A673 (cell line): ENCODE measurements at regions not wholly inside any gene's neighbourhood (a gene's known extent, or its start where the extent isn't known, plus 50 kb on each side); places are given as distances from the start of the nearest gene placed in this dataset.

Experiments used
- BruUV-seq: library from RNA; stranded (reverse); fragments of 400-500 nt; replicated peaks from 2 replicates; lab custom pipeline; 2021; lab: Mats Ljungman, UMichigan
- CTCF ChIA-PET: fragments of 300-600 bp; sonication (Branson Sonifier 250); formaldehyde crosslinking; loops from one replicate; lab custom pipeline; 2022; ENCODE audit warnings: antibody characterized with exemption; lab: Charles Lee
- POLR2A ChIA-PET: fragments of 300-600 bp; sonication (Branson Sonifier 250); formaldehyde crosslinking; loops from one replicate; lab custom pipeline; 2022; ENCODE audit warnings: antibody characterized with exemption; ENCODE audit not compliant: low non-redundant PET; lab: Charles Lee
- DNase-seq: peaks from one replicate; pipeline ENCODE4 v3.0.0-alpha.2; 2015; ENCODE audit warnings: low spot score
- H3K27ac ChIP-seq: fragments of 200-600 bp; sonication (generic); 2 replicates; pipeline ENCODE4 v1.5.1; 2016; ENCODE audit warnings: mixed run types, low read depth, mild to moderate bottlenecking, mixed read lengths, antibody characterized with exemption, low read length; ENCODE audit not compliant: poor library complexity, severe bottlenecking
- H3K27me3 ChIP-seq: fragments of 200-600 bp; sonication (generic); replicated peaks from 2 replicates; pipeline ENCODE4 v1.6.1; 2017; ENCODE audit warnings: mixed run types, low read depth, mild to moderate bottlenecking, mixed read lengths, antibody characterized with exemption, low read length; ENCODE audit not compliant: insufficient read depth, poor library complexity
- H3K36me3 ChIP-seq: fragments of 200-600 bp; sonication (generic); 2 replicates; pipeline ENCODE4 v1.6.1; 2016; ENCODE audit warnings: mixed run types, mild to moderate bottlenecking, mixed read lengths, antibody characterized with exemption, low read length; ENCODE audit not compliant: insufficient read depth, poor library complexity, severe bottlenecking
- H3K4me1 ChIP-seq: fragments of 200-600 bp; sonication (generic); 2 replicates; pipeline ENCODE4 v1.6.1; 2017; ENCODE audit warnings: mixed run types, mild to moderate bottlenecking, mixed read lengths, antibody characterized with exemption, low read length; ENCODE audit not compliant: insufficient read depth, poor library complexity, severe bottlenecking
- H3K4me3 ChIP-seq: fragments of 200-600 bp; sonication (generic); 2 replicates; pipeline ENCODE4 v1.5.1; 2016; ENCODE audit warnings: low read depth, mixed run types, mild to moderate bottlenecking, mixed read lengths, low read length; ENCODE audit not compliant: poor library complexity, severe bottlenecking
- H3K9me3 ChIP-seq: fragments of 200-600 bp; sonication (generic); 2 replicates; pipeline ENCODE4 v1.6.1; 2016; ENCODE audit warnings: mixed run types, low read depth, mild to moderate bottlenecking, mixed read lengths, antibody characterized with exemption, low read length; ENCODE audit not compliant: poor library complexity, severe bottlenecking
- CTCF ChIP-seq: fragments of 300-800, 200-600 bp; sonication (generic); conservative IDR thresholded peaks from 2 replicates; pipeline ENCODE4 v1.5.1; 2017; ENCODE audit warnings: low read depth, mild to moderate bottlenecking, antibody characterized with exemption, low read length, moderate library complexity, mixed read lengths
- EZH2 ChIP-seq: fragments of 200-600 bp; sonication (generic); IDR thresholded peaks from 2 replicates; pipeline ENCODE4 v1.6.1; 2017; ENCODE audit warnings: borderline replicate concordance, low read depth, mild to moderate bottlenecking, mixed read lengths, antibody characterized with exemption, low read length; ENCODE audit not compliant: poor library complexity, severe bottlenecking
- intact Hi-C: fragments of 100-400 bp; cut with micrococcal nuclease; formaldehyde crosslinking; loops from one replicate; pipeline ENCODE4 v1.10.0; 2022; ENCODE audit not compliant: unreplicated experiment

GRCh38 chr3:187919048-187919447, 173.8 kb upstream of the BCL6 start:
- ChIA-PET CTCF (no interaction called here), POLR2A (no interaction called here)
- intact Hi-C loops: no loop called here
- H3K4me3 ChIP-seq: no peak overlapping the region
- no TSS peak for BruUV-seq
- no peaks in the 10 kb centered on the region for H3K9me3 ChIP-seq
- H3K27ac ChIP-seq: no peak overlapping the region
- TF ChIP-seq EZH2 (no peak), CTCF (no peak)
- no peak for DNase-seq
- H3K4me1 ChIP-seq: no peaks in the 10 kb centered on the region
- no peaks in the 10 kb centered on the region for H3K36me3 ChIP-seq
- no peaks in the 10 kb centered on the region for H3K27me3 ChIP-seq

DNA sequence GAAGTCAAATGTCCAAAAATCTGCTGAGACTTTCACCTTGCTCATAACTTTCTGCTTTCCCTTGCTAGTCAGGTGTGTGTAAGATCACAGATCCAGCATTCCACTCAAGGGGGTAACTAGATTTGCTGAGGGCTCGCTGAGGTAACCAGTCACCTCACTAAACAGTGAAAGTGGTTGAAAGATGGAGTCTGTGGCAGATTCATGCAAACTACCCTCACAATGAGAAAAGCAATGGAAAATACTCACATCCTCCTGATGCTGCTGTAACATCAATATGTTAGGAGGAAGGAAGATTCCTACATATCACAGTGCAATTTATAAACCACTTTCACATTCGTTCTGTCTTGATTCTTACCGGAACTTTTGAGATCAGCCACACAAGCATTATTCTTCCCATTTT, 174.3 kb upstream of the BCL6 start:
- no peaks in the 10 kb centered on the region for H3K4me1 ChIP-seq
- TF ChIP-seq EZH2 (no peak), CTCF (no peak)
- peaks cover 4% of the 10 kb centered on the region for H3K9me3 ChIP-seq
- DNase-seq: no peak
- H3K4me3 ChIP-seq: no peak overlapping the region
- intact Hi-C loops: no loop called here
- CTCF ChIA-PET: no interaction called here
- H3K27me3 ChIP-seq: no peaks in the 10 kb centered on the region
- BruUV-seq: no TSS peak
- no peak overlapping the region for H3K27ac ChIP-seq
- H3K36me3 ChIP-seq: no peaks in the 10 kb centered on the region
- POLR2A ChIA-PET: no interaction called here

DNA sequence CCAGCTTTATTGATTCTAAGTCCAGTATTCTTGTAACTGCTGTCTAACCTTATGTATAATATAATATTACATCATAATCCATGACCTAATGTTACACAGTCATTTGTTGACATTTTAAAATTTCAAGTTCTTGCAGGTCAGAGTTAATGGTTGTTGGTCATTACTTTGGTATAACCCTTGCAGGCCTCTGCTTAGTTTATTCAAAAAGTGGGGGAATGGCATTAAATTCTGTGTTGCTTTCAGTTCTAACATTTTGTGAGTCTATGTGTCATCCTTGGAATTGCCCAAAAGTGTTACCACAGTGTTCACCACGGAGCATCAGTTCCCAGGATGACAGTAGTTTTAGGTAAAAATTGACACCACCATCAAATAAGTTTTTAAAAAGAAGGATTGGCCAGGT, 174.8 kb upstream of the BCL6 start:
- no peak overlapping the region for H3K27ac ChIP-seq
- H3K36me3 ChIP-seq: no peaks in the 10 kb centered on the region
- peaks cover 8% of the 10 kb centered on the region for H3K9me3 ChIP-seq
- ChIA-PET CTCF (no interaction called here), POLR2A (no interaction called here)
- TF ChIP-seq CTCF: no peak
- H3K4me3 ChIP-seq: no peak overlapping the region
- intact Hi-C loops: no loop called here
- DNase-seq: no peak
- no peaks in the 10 kb centered on the region for H3K27me3 ChIP-seq
- BruUV-seq: no TSS peak
- no peaks in the 10 kb centered on the region for H3K4me1 ChIP-seq
